ENCODE measurements at regions not wholly inside any gene's neighbourhood (a gene's known extent, or its start where the extent isn't known, plus 50 kb on each side); places are given as distances from the start of the nearest gene placed in this dataset.
A peak's percentile ranks its signal among the peaks of the same experiment; 100 is the strongest.

DNA sequence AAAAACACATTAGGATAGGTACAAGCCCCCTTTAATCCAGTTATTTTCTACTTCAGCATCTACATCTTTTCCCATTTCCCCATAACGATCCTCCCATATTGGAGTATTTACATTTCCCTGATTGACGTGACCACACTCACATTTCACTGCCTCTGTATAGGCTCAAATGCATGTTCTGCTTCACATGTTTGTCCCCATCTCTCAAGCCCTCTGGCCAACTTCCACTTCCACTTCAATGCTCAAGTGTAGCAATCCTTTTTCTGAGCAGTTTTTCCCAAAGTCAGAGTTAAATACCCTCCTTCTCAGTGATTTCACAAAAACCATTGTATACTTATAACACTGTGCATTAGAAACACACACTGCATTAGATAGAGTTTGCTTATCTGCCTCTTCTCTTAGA, 61.8 kb upstream of the TTLL7 start:
- ATAC-seq, result no peak
- H3K27ac Mint-ChIP-seq, result no peak overlapping the region
- H3K4me3 Mint-ChIP-seq, result no peak overlapping the region
- no peaks in the 10 kb centered on the region for H3K9me3 ChIP-seq (ENCODE audit: control insufficient read depth, low read length, poor library complexity, severe bottlenecking)
- H3K4me1 Mint-ChIP-seq, result no peaks in the 10 kb centered on the region
- H3K36me3 Mint-ChIP-seq (ENCODE audit: low read depth), result peaks cover 3% of the 10 kb centered on the region
- DNase-seq, result no peak
- peaks cover 28% of the 10 kb centered on the region for H3K27me3 Mint-ChIP-seq

DNA sequence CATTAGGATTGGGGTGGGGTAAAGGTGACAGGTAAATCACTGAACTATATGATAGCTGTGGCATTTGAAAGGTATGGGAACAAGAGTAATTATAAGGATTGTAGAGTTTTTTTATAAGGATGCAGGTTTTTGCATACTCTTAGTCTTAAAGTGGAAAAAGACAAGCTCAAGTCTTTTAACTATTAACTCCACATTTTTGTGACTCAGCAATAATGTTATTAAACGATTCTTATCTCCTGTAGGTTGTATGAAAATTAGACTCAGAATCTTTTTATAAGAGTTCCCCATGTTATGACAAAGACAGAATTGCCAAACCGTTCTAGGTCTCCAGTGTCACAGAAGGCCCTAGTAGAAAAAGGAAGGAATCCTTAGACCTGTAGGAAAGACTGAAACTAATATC, 49.9 kb upstream of the TTLL7 start:
- ATAC-seq (no peak), DNase-seq (no peak)
- Mint-ChIP-seq H3K27me3 (peaks cover 20% of the 10 kb centered on the region), H3K27ac (peak overlapping the region; percentile 19), H3K4me3 (no peak overlapping the region), H3K4me1 (no peaks in the 10 kb centered on the region), H3K36me3 (ENCODE audit: low read depth) (no peaks in the 10 kb centered on the region)
- no peaks in the 10 kb centered on the region for H3K9me3 ChIP-seq (ENCODE audit: control insufficient read depth, low read length, poor library complexity, severe bottlenecking)

Data from T-helper 17 cell (primary cell).